Activated CD4-positive, alpha-beta T cell treated with anti-CD3 and anti-CD28 coated beads for 36 hours (primary cell): ENCODE measurements at regions not wholly inside any gene's neighbourhood (a gene's known extent, or its start where the extent isn't known, plus 50 kb on each side); places are given as distances from the start of the nearest gene placed in this dataset.

ENCODE experiments used
- ATAC-seq: fragments of 200-7000 bp; cut with Tn5 transposase; one replicate; pipeline ENCODE4 v1.10.0; 2021; ENCODE audit warnings: mild to moderate bottlenecking, moderate library complexity
- CTCF ChIA-PET: fragments of 350-600 bp; sonication (Branson Sonifier 250); formaldehyde crosslinking; loops from one replicate; lab custom pipeline; 2021; ENCODE audit warnings: antibody characterized with exemption; lab: Charles Lee
- POLR2A ChIA-PET: fragments of 350-600 bp; sonication (Branson Sonifier 250); formaldehyde crosslinking; loops from one replicate; lab custom pipeline; 2021; ENCODE audit warnings: antibody characterized with exemption, inconsistent platforms; lab: Charles Lee
- DNase-seq: peaks from one replicate; pipeline ENCODE4 v3.0.0-alpha.2; 2020
- H3K27ac Mint-ChIP-seq: one replicate; pipeline ENCODE4 v1.8.0; 2021; ENCODE audit warnings: mixed read lengths
- H3K27me3 Mint-ChIP-seq: one replicate; pipeline ENCODE4 v1.8.0; 2021; ENCODE audit warnings: mixed read lengths
- H3K36me3 Mint-ChIP-seq: one replicate; pipeline ENCODE4 v1.8.0; 2021; ENCODE audit warnings: low read depth, mixed read lengths
- H3K4me1 Mint-ChIP-seq: one replicate; pipeline ENCODE4 v1.8.0; 2021; ENCODE audit warnings: mixed read lengths
- H3K4me3 Mint-ChIP-seq: one replicate; pipeline ENCODE4 v1.8.0; 2021; ENCODE audit warnings: mild to moderate bottlenecking, moderate library complexity, mixed read lengths
- H3K9me3 Mint-ChIP-seq: one replicate; pipeline ENCODE4 v1.8.0; 2021; ENCODE audit warnings: low read depth, mixed read lengths
- intact Hi-C, 2 experiments: fragments of 100-400 bp; cut with DNase I in 1 of 2; cut with micrococcal nuclease in 1 of 2; formaldehyde crosslinking; loops; one replicate each; pipeline versions ENCODE4 v1.14.2 to v1.15.1; 2022 to 2024; cut with DNase I, micrococcal nuclease

DNA sequence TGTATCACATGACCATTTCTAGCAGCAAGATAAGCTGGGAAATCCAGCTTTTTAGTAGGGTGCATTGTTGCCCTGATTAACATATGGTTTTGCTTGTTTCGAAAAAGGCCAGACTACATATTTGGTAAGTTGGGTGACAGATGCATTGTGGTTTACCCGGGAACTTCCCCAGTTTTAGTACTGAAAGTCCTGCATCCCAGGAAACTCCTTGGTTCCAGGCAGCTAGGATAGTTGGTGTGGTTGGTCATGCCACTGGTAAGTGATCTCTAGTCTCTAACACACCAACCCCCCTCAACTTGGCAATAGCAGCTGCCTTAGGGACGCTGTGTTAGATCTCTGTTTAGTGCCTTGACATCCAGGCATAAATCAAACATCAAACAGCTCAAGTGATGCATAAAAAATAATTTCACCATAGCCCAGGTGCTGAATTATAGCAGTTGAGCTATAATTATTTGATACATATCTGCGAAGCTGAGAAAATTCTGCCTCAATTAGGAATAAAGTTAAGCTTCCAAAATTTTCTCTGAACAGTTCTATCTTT, 216.5 kb downstream of the TFAP2C start:
- H3K9me3 Mint-ChIP-seq, result no peaks in the 10 kb centered on the region
- no peaks in the 10 kb centered on the region for H3K4me1 Mint-ChIP-seq
- CTCF ChIA-PET, result interaction anchor here (1.0 to 1.7 kb wide), 2 partner anchors 10 to 295 kb away, joined by 4 read pairs; no protein-coding TSS in a partner anchor
- H3K36me3 Mint-ChIP-seq, result no peaks in the 10 kb centered on the region
- DNase-seq (no peak), ATAC-seq (no peak)
- H3K27me3 Mint-ChIP-seq, result peaks cover 4% of the 10 kb centered on the region
- no peak overlapping the region for H3K27ac Mint-ChIP-seq
- POLR2A ChIA-PET, result no interaction called here
- intact Hi-C loops, result no loop called here
- H3K4me3 Mint-ChIP-seq, result no peak overlapping the region

DNA sequence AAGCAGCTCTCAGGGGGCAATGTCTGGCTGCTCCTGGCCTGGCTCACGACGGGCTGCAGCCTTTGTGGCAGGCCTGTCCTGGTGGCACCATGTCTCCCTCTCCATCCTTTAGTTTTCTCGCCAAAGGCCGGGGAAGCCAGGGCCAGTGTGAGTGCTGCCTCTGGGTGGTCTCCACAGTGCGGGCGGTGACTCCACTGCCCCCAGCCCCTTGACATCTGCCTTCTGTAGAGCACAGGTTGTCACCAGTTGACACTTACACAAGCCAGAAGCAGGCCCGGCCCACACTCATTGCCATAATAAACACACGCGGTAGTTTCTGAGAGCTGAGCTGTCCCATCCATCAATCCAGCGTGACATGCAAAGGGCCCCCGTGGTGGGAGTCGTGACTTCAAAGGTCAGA, 219.5 kb downstream of the TFAP2C start:
- CTCF ChIA-PET, result no interaction called here
- DNase-seq (no peak), ATAC-seq (no peak)
- POLR2A ChIA-PET, result no interaction called here
- Mint-ChIP-seq H3K27me3 (peaks cover 4% of the 10 kb centered on the region), H3K4me3 (no peak overlapping the region), H3K9me3 (no peaks in the 10 kb centered on the region), H3K36me3 (no peaks in the 10 kb centered on the region), H3K4me1 (no peaks in the 10 kb centered on the region), H3K27ac (no peak overlapping the region)
- intact Hi-C loops, result no loop called here

DNA sequence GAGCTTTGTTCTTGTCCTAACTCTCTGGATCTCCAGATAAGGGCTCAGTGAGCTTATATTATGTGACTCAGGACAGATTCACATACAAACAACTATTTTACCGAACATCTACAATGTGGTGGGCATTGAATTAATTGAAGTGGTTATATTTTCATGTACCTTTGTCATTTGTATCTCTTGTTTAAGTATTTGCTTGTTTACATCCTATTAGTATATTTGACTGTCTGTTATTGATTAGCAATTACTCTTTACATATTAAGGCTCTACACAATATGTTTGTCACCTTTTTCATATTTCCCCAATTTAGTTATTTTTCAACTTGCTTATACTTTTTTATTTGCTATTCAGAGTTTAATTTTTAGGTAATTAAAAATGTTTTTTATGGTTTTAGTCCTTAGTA, 222.4 kb downstream of the TFAP2C start:
- DNase-seq, result no peak
- ChIA-PET POLR2A (no interaction called here), CTCF (no interaction called here)
- ATAC-seq, result no peak
- intact Hi-C loops, result no loop called here
- Mint-ChIP-seq H3K27me3 (peaks cover 4% of the 10 kb centered on the region), H3K4me1 (no peaks in the 10 kb centered on the region), H3K9me3 (no peaks in the 10 kb centered on the region), H3K4me3 (no peak overlapping the region), H3K36me3 (no peaks in the 10 kb centered on the region), H3K27ac (no peak overlapping the region)

DNA sequence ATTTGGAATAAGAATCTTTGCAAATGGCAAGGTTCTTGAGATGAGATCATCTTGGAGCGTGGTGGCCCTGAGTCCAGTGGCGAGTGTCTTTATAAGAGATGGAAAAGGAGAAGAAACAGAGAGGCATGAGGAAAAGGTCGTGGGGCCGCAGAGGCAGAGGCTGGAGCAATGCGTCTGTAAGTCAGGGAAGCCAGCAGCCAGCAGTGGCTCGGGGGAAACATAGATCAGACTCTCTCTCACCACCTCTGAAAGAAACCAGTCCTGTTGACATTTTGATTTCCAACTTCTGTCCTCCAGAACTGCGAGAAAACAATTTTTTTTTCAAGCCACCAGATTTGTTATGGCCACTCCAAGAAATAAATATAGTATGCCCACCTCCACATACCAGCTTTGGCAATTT, 226.6 kb downstream of the TFAP2C start:
- H3K9me3 Mint-ChIP-seq, result no peaks in the 10 kb centered on the region
- ATAC-seq, result no peak
- no peak for DNase-seq
- ChIA-PET CTCF (interaction anchor here (0.6 kb wide), 1 partner anchor 152 kb away, joined by 3 read pairs; no protein-coding TSS in a partner anchor), POLR2A (no interaction called here)
- no peak overlapping the region for H3K27ac Mint-ChIP-seq
- no peaks in the 10 kb centered on the region for H3K36me3 Mint-ChIP-seq
- H3K4me3 Mint-ChIP-seq, result no peak overlapping the region
- no peaks in the 10 kb centered on the region for H3K4me1 Mint-ChIP-seq
- H3K27me3 Mint-ChIP-seq, result peaks cover 7% of the 10 kb centered on the region
- intact Hi-C loops, result no loop called here

DNA sequence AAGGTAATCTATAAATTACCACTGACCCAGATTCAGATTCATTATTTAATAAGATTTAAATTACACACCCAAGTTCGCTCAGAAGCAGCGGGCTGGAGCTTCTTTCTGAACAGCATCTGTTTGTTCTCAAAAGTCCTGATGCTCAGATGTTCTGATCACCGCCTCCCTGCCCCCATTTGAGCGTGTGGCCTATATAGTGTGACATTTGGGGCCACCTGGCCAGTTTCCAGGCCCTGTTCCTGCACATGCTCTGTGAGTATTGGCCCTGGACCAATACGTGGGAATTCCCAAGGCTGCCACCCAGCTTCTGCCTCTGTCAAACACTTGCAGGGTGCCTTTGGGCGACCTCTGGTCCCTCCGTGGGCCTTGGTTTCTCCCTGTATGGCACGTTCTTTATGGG, 228.8 kb downstream of the TFAP2C start:
- no peaks in the 10 kb centered on the region for H3K36me3 Mint-ChIP-seq
- no peak overlapping the region for H3K27ac Mint-ChIP-seq
- POLR2A ChIA-PET, result no interaction called here

DNA sequence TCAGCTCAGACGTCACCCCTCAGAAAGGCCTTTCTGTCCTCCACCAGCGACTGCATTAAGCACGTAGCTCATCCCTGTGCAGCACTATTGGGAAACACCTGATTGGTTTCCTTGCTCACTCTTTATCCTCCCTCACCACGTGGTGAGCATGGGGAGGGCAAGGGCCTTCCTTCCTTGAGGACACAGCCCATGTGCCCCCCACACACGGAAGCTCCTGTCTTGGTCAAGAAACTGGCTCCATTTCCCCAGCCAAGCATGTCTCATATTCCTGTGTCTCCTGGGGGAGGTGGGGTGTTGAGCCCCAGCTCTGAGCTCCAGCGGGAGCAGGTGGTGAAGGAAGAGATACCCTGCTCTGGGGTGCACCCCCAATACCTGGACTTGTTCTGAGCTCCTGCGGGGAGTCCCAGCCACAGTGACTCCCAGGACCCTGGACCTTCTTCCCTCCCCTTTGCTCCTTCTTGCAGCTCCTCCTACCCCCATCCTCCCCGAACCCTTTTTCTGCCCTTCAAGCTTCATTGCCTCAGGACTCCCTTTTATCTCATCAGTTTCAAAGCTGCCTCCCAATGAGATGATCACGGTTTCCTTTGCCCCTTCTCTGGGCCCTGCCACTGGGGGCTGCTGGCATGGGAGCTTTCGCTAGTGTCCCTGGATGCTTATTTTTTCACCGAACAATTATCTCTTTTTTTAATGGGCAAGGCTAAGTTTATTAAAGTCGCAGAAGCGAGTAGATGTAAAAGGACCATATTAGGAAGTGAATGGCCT, 230.1 kb downstream of the TFAP2C start:
- H3K4me1 Mint-ChIP-seq, result no peaks in the 10 kb centered on the region
- H3K9me3 Mint-ChIP-seq, result no peaks in the 10 kb centered on the region
- ChIA-PET POLR2A (no interaction called here), CTCF (interaction anchor here (0.7 kb wide), 1 partner anchor 9 kb away, joined by 3 read pairs; no protein-coding TSS in a partner anchor)
- intact Hi-C loops, result no loop called here
- peaks cover 26% of the 10 kb centered on the region for H3K27me3 Mint-ChIP-seq
- H3K27ac Mint-ChIP-seq, result no peak overlapping the region
- no peak for DNase-seq
- ATAC-seq, result no peak
- no peaks in the 10 kb centered on the region for H3K36me3 Mint-ChIP-seq
- no peak overlapping the region for H3K4me3 Mint-ChIP-seq

More for the DNA sequence above, 228.8 kb downstream of the TFAP2C start:
- ATAC-seq (no peak), DNase-seq (no peak)
- CTCF ChIA-PET, result no interaction called here
- Mint-ChIP-seq H3K27me3 (peaks cover 18% of the 10 kb centered on the region), H3K4me3 (no peak overlapping the region), H3K4me1 (no peaks in the 10 kb centered on the region), H3K9me3 (no peaks in the 10 kb centered on the region)
- intact Hi-C loops, result no loop called here

DNA sequence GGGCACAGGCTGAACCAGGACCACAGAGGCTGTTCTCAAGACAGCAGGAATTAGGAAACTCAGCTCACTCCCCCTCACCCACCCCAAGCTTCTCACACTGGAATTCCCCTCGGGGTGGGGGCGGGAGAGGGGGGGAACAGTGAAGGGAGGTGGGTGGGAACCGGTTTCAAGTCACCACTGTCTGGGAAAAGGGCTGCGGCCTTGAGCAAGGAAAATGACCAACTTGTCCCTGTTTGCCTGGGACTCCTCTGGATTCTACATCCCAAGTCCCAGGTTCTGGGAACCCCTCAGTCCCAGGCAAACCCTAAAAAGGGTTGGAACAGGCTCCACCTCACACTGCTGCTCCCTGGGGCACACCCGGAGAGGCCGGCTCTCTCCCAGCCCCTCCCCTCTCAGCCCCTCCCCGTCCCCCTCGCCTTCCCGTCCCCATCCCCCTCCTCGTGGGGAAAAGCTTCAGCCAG, 230.7 kb downstream of the TFAP2C start:
- ChIA-PET CTCF (no interaction called here), POLR2A (no interaction called here)
- Mint-ChIP-seq H3K27me3 (peaks cover 29% of the 10 kb centered on the region), H3K4me3 (no peak overlapping the region), H3K4me1 (no peaks in the 10 kb centered on the region), H3K9me3 (no peaks in the 10 kb centered on the region), H3K36me3 (no peaks in the 10 kb centered on the region), H3K27ac (no peak overlapping the region)
- DNase-seq (no peak), ATAC-seq (no peak)
- intact Hi-C loops, result no loop called here

DNA sequence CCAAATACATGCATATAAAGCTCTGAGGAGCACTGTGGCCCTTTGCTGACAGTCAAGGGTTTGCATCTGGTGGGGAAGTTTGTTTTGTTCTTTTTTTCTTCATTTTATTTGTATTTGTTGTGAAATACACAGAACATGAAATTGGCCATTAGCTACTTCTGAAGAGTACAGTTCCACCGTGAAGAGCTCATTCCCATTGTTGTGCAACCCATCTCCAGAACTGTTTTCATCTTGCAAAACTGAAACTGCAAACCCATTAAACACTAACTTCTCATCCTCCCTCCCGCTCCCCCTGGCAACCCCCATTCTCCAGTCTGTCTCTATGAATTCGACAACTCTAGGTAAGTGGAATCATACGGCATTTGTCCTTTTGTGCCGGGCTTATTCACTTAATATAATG, 231.3 kb downstream of the TFAP2C start:
- POLR2A ChIA-PET, result no interaction called here
- ATAC-seq (no peak), DNase-seq (no peak)
- Mint-ChIP-seq H3K9me3 (no peaks in the 10 kb centered on the region), H3K4me1 (no peaks in the 10 kb centered on the region), H3K4me3 (no peak overlapping the region), H3K36me3 (no peaks in the 10 kb centered on the region), H3K27me3 (peaks cover 29% of the 10 kb centered on the region), H3K27ac (no peak overlapping the region)
- CTCF ChIA-PET, result no interaction called here
- intact Hi-C loops, result no loop called here

DNA sequence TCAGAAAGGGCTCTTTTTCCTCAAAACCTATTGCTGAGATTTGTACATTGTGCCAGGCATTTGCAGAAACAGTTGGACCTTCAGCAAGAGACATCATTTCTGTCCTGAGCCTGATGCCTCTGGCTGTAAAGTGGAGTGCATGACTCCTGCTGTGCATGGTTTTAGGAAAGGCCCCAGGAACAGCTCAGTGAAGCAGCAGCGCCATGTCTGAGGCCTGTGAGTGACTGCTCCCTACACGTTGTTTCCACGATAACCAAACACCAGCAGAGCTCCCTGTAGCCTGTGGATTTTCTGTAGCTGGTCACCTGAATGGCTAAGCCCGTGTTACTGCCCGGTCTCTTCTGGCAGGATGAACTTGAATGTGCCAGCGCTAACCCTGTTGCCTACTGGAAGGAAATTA, 232.5 kb downstream of the TFAP2C start:
- ATAC-seq (no peak), DNase-seq (no peak)
- peaks cover 34% of the 10 kb centered on the region for H3K27me3 Mint-ChIP-seq
- H3K4me3 Mint-ChIP-seq, result no peak overlapping the region
- POLR2A ChIA-PET, result no interaction called here
- no peaks in the 10 kb centered on the region for H3K36me3 Mint-ChIP-seq
- H3K4me1 Mint-ChIP-seq, result no peaks in the 10 kb centered on the region
- H3K27ac Mint-ChIP-seq, result no peak overlapping the region
- intact Hi-C loops, result no loop called here
- H3K9me3 Mint-ChIP-seq, result no peaks in the 10 kb centered on the region
- CTCF ChIA-PET, result no interaction called here

DNA sequence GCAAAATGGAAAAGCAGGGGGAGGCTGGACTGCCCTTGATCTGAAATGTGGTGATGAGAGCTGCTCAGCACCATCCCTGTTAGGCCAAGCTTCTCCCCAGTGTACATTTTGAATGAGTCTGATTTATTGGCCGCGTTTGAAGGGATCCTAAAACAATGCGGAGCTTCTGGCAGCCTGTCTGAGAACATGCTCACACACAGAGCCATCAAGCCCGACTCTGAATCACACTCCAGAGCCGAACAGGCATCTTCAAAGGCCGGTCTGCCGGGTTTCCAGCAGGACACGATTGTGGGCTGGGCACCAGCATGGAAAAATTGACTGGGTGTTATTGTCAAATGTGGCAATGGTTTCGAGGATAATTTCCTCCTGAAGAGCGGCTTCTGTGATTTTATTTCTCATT, 235.9 kb downstream of the TFAP2C start:
- Mint-ChIP-seq H3K27me3 (peaks cover 36% of the 10 kb centered on the region), H3K36me3 (no peaks in the 10 kb centered on the region), H3K27ac (no peak overlapping the region), H3K4me1 (no peaks in the 10 kb centered on the region), H3K9me3 (no peaks in the 10 kb centered on the region), H3K4me3 (no peak overlapping the region)
- no peak for DNase-seq
- no peak for ATAC-seq
- intact Hi-C loops, result no loop called here
- ChIA-PET CTCF (no interaction called here), POLR2A (no interaction called here)

DNA sequence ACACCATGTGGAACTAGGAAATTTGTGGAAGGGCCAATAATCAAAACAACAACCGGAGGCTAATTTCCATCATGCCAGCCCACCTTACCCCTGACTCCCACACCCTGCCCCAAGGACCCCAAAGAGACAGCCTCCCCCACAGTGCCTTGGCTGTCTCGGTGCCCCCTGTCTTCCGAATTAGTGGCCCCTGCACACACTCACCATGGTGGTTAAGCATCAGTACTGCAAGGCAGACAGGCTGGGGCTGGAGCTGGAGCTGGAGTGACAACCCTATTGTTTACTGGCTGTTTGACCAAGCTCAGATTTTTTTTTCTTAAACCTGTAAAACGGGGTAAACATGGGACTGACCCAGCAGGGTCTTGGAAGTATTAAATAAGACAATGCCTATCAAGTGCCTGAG, 238.0 kb downstream of the TFAP2C start:
- Mint-ChIP-seq H3K27ac (no peak overlapping the region), H3K4me1 (no peaks in the 10 kb centered on the region), H3K36me3 (no peaks in the 10 kb centered on the region), H3K9me3 (no peaks in the 10 kb centered on the region), H3K27me3 (peaks cover 26% of the 10 kb centered on the region), H3K4me3 (no peak overlapping the region)
- ChIA-PET CTCF (no interaction called here), POLR2A (no interaction called here)
- ATAC-seq (no peak), DNase-seq (no peak)
- intact Hi-C loops, result no loop called here

DNA sequence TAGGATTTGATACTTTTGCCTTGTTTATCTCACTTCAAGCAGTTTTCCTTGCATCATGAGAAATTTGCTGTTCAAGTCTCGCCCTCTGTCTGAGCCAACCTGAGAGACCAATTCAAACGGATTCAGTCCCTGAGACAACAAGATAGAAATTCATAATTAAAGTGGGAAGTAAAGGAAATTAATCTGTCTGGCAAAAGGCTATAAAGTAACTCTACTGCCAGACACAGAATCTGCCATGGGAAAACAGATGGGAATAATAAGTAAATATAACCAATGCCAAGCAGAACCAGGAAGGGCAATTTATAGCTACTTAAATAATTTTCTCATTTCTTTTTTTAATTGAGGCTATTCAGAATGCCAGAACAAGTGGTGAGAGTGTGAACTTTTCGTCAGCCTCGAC, 239.6 kb downstream of the TFAP2C start:
- Mint-ChIP-seq H3K4me3 (no peak overlapping the region), H3K27me3 (peaks cover 17% of the 10 kb centered on the region), H3K4me1 (no peaks in the 10 kb centered on the region), H3K27ac (no peak overlapping the region), H3K9me3 (no peaks in the 10 kb centered on the region), H3K36me3 (no peaks in the 10 kb centered on the region)
- intact Hi-C loops, result no loop called here
- ChIA-PET CTCF (no interaction called here), POLR2A (no interaction called here)
- DNase-seq (no peak), ATAC-seq (no peak)
